GM19328 (cell line): ENCODE measurements at regions not wholly inside any gene's neighbourhood (a gene's known extent, or its start where the extent isn't known, plus 50 kb on each side); places are given as distances from the start of the nearest gene placed in this dataset.

Source experiments
- ATAC-seq: cut with Tn5 transposase; IDR thresholded peaks from one replicate; pipeline ENCODE4 v1.9.1; 2021; ENCODE audit warnings: mild to moderate bottlenecking, moderate library complexity; ENCODE audit not compliant: unreplicated experiment

GRCh38 chr11:31865606-31866300, 54.6 kb upstream of the PAX6 start:
- no peak for ATAC-seq

- ATAC-seq = no peak
Measured at GRCh38 chr11:31863170-31863832, 52.2 kb upstream of the PAX6 start.

GRCh38 chr11:31861011-31861410, 49.9 kb upstream of the PAX6 start:
- no peak for ATAC-seq
